HG03280 (cell line): ENCODE measurements at regions not wholly inside any gene's neighbourhood (a gene's known extent, or its start where the extent isn't known, plus 50 kb on each side); places are given as distances from the start of the nearest gene placed in this dataset.
A peak's percentile ranks its signal among the peaks of the same experiment; 100 is the strongest.
"Not testable (repeated sequence)": the region's sequence is repeated elsewhere in the genome, so short reads cannot be mapped to it uniquely, and the experiment has no call there.

Experiments used
- ATAC-seq: cut with Tn5 transposase; IDR thresholded peaks from one replicate; pipeline ENCODE4 v1.9.1; 2021; ENCODE audit warnings: mild to moderate bottlenecking, moderate library complexity; ENCODE audit not compliant: unreplicated experiment

DNA sequence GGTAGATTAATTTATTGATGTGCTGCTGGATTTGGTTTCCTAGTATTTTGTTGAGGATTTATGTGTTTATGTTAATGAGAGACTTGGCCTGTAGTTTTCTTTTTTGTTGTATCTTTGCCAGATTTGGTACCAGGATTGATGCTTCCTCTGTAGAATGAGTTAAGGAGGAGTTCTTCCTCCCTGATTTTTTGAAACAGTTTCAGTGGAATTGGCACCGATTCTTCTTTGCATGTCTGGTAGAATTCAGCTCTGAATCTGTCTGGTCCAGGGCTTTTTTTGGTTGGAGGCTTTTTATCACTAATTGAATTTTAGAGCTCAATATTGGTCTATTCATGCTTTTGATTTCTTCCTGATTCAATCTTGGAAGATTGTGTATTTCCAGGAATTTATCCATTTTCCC is 174.0 kb upstream of the NDST4 start:
- no peak for ATAC-seq

DNA sequence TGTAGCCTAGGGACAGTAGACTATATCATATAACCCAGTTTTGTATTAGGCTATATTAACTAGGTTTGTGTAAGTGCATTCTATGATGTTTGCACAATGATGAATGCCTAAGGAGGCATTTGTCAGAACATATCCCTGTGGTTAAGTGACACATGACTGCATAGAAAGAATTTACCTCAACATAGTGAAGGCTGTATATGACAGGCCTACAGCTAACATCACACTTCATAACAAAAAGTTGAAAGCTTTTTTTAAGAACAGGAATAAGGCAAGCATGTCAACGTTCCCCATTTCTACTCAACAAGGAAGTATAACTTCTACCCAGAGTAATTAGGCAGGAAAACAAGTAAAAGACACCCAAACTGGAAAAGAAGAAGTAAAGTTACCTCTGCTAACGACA is 165.9 kb upstream of the NDST4 start:
- ATAC-seq: no peak

DNA sequence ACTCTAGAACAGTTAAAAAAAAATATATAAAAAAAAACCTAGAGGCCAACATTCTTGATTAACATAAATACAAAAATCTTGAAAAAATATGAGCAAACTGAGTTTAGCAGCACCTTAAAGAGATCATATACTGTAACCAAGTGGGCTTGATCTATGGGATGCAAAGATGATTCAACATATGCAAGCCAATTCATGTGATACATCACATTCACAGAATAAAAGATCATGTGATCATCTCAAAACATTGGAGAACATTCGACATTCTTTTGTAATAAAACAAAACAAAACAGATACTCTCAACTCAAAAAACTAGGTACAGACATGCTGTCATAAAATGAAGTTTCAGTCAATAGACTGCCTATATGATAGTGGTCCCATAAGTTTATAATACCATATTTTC is 165.4 kb upstream of the NDST4 start:
- ATAC-seq: no peak

DNA sequence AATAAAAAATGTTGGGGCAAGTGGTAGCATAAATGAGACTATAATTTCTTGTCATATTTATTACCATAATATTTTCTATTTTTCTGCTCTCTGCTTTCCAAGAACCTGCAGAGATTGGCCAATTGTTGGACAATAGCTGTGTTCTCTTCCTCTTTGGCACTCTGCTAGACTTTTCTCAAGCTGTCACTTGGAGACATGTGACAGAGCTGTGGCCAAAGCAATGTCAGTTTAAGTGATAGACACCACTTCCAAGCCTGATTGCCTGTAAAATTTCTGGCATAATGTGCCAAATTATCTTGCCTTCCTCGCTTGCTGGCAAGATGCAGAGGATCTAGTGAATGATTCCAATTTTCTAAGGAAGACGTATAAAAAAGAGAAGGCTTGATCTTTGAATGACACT is 162.2 kb upstream of the NDST4 start:
- ATAC-seq: no peak

GRCh38 chr4:115274545-115274944 is 161.1 kb upstream of the NDST4 start:
- ATAC-seq: no peak

DNA sequence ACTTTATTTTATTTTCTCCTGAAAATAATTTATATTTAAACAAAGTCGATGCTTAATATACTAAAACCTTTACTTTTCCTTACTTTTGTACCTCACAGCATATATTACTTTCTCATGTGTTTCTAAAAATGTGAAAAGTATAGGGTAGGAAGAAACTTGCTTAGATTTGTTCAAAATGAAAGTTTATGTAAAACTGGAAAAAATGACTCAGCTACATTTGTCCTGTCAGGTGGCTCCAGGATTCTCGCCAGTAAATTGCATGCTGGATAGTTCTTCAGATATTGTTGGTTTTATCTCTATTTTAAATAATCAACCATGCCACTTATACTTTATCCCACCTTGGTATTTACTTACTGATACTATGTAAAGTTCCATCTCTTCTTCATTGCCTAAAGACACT is 159.2 kb upstream of the NDST4 start:
- ATAC-seq: peak; percentile 33

DNA sequence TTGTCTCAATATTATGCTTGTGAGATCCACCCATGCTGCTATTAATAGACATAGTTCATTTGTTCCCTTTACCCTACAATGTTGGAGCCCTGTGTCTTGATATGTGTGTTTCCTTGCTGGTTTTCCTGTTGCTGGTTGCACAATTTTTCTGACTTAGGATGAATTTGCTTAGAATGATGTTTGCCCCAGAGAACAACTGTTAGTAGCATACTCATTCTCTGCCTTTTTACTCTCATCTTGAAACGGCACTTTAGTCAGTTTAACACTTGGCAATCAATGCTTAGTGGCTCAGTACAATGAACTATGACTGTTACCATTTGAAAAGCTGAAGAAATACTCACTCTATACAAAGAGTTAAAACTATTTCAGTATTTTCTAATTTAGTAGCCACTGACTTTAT is 158.8 kb upstream of the NDST4 start:
- peak; percentile 66 for ATAC-seq

DNA sequence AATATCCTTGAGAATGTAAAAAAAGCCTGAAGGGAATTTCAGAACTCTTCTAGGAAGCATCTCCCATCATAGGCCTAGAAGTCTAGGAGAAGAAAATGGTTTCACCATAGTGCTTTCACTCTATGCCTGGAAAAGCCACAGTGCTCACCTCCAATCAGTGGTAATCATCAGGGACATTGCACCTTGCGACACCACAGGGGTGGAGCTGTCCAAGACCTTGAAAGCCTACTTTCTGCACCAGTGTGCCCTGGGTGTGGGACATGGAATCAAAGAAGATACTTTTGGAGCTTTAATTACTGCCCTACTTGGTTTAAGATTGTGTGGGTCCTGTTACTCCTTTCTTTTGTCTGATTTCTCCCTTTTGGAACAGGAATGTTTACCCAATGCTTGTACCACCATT is 146.8 kb upstream of the NDST4 start:
- ATAC-seq: no peak

- ATAC-seq: no peak
Observed at GRCh38 chr4:115259642-115260041, 146.2 kb upstream of the NDST4 start.

DNA sequence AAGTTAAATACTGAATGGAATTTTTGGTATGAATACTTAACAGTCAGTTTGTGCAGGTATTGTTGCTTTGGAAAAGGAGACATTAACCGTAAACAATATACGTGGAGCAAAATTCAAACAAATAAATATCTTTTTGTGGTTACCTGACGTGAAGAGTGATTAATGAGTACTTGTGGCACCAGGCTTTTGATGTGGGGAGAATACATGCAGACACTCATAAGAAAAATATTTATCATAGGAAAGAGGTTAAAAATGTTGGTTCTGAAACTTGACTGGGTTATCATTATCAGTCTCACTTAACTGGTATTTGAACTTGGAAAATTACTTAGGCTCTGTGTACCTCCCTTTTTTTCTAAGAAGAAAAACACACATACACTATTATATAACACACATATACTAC is 136.4 kb upstream of the NDST4 start:
- no peak for ATAC-seq

DNA sequence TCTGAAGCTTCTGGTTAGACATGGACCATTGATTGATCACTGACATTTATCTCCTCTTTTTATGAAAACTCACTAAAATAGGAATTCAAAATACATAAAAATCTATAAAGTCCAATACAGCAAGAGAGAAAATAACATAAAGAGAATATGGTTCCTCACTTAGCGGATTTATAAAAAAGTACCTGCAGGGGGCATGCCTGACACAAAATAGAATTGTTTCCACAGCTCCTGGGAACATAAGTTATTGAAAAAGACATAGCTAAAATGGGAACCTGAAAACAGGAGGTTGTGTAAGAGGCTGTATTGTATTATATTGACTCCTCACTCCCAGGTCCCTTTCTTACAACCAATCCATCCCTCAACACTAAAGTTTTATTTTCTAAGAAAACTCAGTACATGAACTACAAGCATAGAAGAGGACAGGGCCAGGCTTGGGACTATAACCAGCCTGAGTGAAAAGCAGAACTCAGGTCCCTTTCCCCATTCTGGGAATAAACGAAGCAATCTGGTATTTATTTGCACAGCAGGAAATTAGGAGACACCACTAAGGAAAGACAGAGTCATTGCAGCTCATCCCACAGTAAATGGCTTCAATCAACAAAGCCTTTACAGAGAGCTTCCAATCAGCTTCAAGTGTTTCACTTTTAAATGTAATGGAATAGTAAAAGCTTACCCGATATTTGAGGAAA is 121.1 kb upstream of the NDST4 start:
- peak; percentile 63 for ATAC-seq

DNA sequence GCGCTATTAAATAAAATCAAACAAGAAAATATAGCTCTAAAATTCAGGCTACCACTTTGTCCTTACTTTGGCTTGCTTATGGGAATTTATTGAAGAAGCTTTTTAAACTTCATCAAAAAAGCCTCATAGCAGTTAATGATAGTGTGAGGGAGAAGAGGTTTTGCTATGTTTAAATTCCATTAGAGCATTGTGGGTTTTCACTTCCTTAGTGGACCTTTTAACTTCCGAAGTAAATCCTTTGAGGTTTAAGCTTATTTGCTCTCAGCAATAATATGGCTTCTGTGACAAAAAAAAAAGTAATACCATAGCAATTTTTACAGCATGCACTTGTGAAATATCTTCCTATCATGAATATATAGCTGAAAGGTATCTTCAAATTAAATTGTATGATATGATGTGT is 120.2 kb upstream of the NDST4 start:
- ATAC-seq: no peak

DNA sequence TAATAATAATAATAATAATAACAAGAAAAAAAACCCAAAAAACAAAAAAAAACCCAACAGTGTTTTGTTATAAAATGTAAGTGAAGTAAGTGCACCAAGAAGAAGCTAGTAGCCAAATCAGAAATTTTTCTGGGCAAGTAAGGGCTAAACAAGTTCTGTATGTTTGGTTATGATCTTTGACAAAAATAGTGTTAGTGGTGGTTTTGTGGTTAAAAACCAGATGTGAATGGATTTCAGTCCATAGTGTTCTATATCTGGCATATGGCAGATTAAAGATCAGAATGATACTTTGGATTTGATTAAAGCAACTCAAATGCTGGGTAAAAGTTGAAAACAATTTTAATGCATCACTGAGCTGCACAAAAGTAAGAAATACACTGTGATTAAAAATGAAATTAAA is 116.5 kb upstream of the NDST4 start:
- ATAC-seq: no peak

GRCh38 chr4:115228851-115229250 is 115.4 kb upstream of the NDST4 start:
- ATAC-seq: no peak

GRCh38 chr4:115222061-115222460 is 108.6 kb upstream of the NDST4 start:
- ATAC-seq: no peak

DNA sequence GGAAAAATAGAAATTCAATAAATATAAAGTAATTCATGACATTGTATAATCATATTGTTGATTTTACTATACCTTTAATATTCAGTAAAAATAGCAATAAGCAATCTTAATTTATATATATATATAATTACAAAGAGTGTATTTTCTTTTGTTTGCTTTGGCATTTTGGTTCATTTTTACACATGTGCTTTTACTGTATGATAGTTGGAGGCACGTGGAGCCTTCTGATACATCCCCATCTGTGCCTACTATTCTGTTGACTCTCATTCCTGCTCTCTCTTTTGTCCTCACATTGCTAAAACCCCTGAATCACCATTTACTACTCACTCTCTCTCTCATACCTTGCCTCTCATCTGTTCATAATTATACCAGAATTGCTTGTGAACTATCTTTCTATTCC is 106.4 kb upstream of the NDST4 start:
- ATAC-seq: no peak

DNA sequence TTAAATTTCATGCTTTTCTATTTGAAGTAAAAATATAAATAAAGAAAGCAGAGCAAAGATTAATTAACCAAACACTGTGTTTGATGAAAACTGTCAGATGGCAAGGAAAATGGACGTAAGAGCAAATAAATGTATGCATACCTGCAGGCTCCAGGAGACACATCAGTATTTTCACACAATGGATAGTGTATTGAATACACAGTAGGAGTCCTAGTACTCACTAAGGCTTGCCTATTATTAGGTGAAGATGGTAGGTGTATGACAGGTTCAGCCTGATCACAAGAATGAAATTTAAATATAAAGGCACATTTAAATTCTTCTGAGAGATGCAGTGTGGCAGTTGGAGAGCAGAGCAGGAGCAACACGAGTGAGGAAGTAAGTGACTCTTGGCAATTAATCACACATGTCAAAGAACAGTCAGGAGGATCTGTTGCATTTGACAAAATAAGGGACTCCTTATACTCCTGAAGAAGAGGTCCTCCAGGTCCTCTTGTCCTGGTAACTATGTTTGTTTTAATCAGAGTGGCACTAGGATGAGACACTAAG is 106.0 kb upstream of the NDST4 start:
- ATAC-seq: no peak

- no peak for ATAC-seq
Observed at GRCh38 chr4:115215935-115216334, 102.5 kb upstream of the NDST4 start.

DNA sequence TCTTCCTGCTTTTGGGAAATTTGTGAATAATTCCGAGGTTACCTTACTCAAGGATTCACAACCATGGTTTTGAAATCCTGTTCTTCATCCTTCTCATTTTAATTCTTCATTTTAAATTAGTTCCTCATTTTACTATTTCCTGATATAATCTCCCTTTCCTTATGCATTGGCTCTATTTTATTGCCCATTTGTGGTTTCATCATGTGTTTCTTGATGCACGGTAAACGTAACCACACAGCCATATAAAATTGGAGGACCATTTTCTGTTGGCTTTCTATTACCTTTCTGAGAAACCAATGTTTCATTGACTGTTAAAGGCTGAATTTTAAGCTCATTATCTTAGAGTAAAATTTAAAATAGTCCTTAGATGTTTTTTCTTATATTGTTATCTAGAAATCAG is 100.3 kb upstream of the NDST4 start:
- no peak for ATAC-seq

DNA sequence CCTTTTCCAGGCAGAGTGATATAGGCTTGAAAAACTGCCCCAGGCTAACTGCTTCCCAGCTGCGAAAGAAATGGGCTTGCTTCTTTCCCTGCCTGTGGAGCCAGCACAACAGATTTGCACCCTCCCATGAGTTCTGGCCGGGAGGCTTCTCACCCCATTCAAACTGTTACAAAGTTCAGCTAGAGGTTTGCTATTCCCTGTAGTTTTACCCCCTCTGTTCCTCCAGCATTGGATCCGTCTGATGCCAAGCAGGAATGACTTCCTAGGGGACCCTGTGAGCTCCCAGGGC is 87.6 kb upstream of the NDST4 start:
- ATAC-seq: no peak

- ATAC-seq: not testable (repeated sequence)
Observed at GRCh38 chr4:115200201-115201041, 87.0 kb upstream of the NDST4 start.

DNA sequence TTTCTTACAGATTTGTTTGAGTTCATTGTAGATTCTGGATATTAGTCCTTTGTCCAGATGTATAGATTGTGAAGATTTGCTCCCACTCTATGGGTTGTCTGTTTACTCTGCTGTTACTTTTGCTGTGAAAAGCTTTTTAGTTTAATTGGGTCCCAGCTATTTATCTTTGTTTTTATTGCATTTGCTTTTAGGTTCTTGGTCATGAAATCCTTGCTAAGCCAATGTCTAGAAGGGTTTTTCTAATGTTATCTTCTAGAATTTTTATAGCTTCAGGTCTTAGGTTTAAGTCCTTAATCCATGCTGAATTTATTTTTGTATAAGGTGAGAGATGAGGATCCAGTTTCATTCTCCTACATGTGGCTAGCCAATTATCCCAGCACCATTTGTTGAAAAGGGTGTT is 81.2 kb upstream of the NDST4 start:
- ATAC-seq: not testable (repeated sequence)
